ENCODE measurements at regions not wholly inside any gene's neighbourhood (a gene's known extent, or its start where the extent isn't known, plus 50 kb on each side); places are given as distances from the start of the nearest gene placed in this dataset.

DNA sequence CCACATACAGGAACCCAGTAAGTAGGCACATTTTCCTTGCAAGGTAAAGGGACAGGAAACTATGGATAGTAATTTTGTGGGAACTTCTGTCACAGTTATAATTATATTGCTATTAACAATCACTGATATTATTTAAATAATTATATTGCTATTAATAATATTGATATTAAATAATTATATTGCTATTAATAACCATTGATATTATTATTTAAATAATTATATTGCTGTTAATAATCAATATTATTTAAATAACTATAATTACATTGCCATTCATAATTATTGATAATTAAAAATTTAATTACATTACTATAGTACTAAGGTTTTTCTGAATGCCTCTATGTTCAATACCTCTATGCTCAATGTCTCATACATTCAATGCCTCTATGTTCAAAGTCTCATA, 385.6 kb upstream of the SGCD start:
- no peak for TF ChIP-seq EP300 (IDR thresholded peaks at IDR 0.05; ENCODE audit: borderline replicate concordance in 1 of 2, low read depth in 2 of 2, low read length in 2 of 2)
- TF ChIP-seq EZH2 (IDR thresholded peaks at IDR 0.05; ENCODE audit: low read depth, low read length, severe bottlenecking): no peak
- no peak for TF ChIP-seq RAD21 (IDR thresholded peaks at IDR 0.05 in 1 of 2, conservative IDR thresholded peaks at IDR 0.05 in 1 of 2; ENCODE audit: low read depth in 2 of 2, low read length in 2 of 2)
- no peak for TF ChIP-seq RFX5 (IDR thresholded peaks at IDR 0.05; ENCODE audit: borderline replicate concordance, low read depth, low read length)
- no peak for TF ChIP-seq POLR2A (IDR thresholded peaks at IDR 0.05; ENCODE audit: control extremely low read depth in 1 of 2, low read depth in 2 of 2, low read length in 2 of 2)
- TF ChIP-seq, protein P1, sequence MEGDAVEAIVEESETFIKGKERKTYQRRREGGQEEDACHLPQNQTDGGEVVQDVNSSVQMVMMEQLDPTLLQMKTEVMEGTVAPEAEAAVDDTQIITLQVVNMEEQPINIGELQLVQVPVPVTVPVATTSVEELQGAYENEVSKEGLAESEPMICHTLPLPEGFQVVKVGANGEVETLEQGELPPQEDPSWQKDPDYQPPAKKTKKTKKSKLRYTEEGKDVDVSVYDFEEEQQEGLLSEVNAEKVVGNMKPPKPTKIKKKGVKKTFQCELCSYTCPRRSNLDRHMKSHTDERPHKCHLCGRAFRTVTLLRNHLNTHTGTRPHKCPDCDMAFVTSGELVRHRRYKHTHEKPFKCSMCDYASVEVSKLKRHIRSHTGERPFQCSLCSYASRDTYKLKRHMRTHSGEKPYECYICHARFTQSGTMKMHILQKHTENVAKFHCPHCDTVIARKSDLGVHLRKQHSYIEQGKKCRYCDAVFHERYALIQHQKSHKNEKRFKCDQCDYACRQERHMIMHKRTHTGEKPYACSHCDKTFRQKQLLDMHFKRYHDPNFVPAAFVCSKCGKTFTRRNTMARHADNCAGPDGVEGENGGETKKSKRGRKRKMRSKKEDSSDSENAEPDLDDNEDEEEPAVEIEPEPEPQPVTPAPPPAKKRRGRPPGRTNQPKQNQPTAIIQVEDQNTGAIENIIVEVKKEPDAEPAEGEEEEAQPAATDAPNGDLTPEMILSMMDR (IDR thresholded peaks at IDR 0.05; ENCODE audit: control extremely low read depth in 1 of 3, insufficient read depth in 1 of 3, low read depth in 1 of 3, low read length in 3 of 3): no peak
- TF ChIP-seq POLR2AphosphoS5 (IDR thresholded peaks at IDR 0.05; ENCODE audit: low read depth, low read length): no peak
- no peak for TF ChIP-seq SP1 (IDR thresholded peaks at IDR 0.05; ENCODE audit: low read depth, low read length)

Measured in H1 (cell line).